IPS DF 19.7 (cell line): ENCODE measurements at regions not wholly inside any gene's neighbourhood (a gene's known extent, or its start where the extent isn't known, plus 50 kb on each side); places are given as distances from the start of the nearest gene placed in this dataset.

Experiments
- DNase-seq: peaks from one replicate; pipeline ENCODE4 v3.0.0-alpha.2; 2013; ENCODE audit warnings: low read depth, low spot score

DNA sequence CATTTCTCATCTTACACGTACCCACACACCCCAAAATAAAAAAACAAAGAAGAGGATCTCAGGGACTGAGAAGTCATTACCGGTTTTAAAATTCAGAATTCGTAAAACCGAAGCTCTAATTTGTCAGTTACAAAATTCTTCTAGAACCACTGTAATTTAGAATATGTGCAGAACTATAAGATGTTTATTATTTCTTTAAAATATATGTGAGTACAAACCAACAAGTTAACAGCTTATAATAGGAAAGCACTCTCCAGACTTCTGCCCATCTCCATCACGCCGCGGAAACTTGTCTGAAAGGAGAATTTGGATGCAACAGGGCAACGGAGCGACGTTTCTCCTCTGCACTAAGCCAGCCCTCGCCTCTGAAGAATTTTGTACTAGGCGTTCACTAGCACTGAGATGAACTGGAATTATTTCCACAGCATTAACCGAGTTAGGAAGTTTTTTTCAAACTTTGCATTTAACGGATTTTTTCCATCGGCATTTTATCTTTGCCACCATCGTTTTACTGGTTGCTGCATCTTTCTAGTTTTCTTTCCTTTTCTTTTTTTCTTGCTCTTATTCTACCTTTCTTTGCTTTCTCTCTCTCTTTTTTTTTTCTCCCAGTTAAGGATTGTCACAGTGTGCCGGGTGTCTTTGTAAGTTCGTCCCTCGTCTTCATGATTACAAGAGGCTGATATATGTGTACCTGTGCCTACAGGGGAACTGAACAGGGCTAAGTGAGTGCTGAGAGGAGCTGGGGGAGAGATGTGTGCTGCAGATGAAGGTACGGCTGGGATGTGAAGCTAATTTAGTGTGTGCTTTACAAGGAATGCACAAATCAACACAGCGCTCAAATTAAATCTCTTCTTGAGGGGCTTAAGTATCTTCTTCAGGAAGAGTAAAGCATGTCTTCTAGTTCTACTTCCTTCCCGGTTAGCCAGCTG, 295.9 kb upstream of the NFE2L3 start:
- DNase-seq, result no peak

GRCh38 chr7:25857376-25858067, 294.5 kb upstream of the NFE2L3 start:
- DNase-seq, result no peak

- DNase-seq, result no peak
Observed at GRCh38 chr7:25858200-25858524, 293.8 kb upstream of the NFE2L3 start.

- DNase-seq, result no peak
Observed at GRCh38 chr7:25858525-25859411, 293.2 kb upstream of the NFE2L3 start.

DNA sequence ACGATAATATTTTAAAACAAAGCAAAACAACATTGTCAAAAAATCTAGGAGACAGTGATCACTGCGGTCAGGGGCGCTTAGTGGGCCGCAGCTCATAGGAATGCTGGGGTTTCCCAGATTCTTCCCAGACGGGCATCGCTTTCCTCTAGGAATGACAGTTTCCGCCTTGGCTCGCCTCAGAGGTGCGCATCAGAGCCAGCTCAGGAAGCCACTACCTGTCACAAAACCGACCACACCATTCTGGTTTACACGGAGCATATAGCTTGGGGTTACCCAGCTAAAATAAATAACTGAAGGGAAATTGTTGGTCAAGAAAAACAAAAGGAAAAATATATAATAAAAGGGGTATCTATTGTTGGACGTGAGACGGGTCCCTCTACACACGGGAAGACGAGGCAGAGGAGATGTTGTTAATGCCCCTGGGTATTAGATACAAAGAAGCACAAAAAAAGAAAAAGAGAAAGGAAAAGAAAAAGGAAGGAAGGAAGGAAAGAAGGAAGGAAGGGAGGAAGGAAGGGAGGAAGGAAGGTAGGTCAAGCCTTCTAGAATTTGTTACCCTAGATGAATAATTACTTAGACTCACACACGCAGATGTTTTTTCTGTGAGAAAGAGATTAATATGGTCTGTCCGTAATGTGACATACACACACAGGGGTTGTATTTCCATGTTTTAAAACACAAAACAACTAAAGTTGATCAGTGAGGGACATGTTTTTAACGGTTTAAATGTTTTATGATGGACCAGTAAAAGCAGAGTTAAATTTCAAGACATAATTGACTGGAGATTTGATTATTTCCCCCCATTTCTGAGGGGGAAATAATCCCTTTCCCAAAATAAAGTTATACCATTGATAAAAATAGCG, 292.4 kb upstream of the NFE2L3 start:
- DNase-seq, result no peak

DNA sequence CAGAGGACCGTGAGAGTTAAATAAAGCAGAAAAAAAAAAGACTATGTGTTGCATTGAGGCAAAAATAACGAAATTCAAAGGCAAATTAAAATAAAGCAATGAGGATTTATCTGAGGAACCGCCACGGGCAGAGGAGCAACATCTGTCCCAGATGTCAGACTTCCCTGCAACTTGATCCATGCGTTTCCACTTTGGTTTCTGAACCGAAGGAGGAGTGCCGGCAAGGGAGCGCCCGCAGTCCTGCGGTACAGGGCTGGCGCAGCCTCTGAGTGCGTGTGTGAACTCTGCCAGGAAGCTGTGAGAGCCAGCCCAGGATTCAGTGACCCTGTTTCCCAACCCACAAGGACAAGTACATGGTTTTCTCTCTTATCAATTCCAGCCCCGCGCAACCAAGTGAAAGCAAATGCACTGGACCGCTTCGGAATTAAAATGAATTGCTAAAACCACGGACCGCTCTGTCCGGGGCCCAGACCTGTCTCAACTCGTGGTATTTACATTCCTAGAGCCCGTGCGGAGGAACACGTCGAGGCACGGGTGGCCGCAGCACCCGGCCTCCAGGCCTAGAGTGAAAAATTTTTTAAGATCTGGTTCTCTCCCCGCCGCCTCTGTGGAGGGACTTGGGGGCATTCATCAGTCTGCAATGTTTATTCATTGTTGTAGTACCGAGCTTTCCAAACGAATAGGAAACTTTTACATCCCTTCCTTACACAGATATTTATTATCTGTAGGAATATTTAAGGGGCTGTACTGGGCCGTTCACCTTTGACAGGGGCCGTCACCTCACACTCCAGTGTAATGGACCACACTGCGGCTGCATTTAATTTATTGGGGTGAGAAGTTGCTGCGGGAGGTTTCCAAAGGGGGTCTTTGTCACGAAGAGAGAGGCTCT, 291.5 kb upstream of the NFE2L3 start:
- DNase-seq, result no peak

- no peak for DNase-seq
Observed at GRCh38 chr7:25861164-25861496, 290.9 kb upstream of the NFE2L3 start.

DNA sequence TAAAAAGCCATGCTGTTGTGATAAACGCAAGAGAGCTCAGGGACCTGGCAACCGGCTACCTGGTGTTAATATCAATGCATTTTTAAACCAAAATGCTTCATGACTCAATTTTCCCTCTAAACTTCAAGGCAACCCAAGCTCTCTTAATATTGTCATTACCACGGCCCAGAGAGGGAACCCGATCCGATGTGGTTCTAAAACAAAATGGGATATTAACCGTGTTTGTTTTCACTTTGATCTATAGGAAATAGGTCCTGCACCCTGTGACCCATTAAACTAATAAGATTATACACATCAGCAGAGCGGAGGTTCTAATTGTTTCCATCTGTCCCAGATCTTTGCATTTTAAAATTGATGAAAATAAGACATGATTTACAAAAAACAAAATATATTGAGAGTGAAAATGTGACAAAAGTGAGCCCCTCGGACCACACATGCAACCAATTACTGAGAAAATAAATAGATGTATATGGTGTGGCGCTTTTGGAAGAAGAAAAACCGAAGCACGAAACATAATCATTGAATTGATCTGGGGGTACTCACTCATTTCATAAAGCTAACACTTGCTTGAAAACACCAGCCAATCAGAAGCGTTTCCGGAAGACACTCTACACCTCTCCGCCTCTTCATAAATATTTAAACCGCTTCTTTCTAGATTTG, 290.3 kb upstream of the NFE2L3 start:
- DNase-seq, result no peak

DNA sequence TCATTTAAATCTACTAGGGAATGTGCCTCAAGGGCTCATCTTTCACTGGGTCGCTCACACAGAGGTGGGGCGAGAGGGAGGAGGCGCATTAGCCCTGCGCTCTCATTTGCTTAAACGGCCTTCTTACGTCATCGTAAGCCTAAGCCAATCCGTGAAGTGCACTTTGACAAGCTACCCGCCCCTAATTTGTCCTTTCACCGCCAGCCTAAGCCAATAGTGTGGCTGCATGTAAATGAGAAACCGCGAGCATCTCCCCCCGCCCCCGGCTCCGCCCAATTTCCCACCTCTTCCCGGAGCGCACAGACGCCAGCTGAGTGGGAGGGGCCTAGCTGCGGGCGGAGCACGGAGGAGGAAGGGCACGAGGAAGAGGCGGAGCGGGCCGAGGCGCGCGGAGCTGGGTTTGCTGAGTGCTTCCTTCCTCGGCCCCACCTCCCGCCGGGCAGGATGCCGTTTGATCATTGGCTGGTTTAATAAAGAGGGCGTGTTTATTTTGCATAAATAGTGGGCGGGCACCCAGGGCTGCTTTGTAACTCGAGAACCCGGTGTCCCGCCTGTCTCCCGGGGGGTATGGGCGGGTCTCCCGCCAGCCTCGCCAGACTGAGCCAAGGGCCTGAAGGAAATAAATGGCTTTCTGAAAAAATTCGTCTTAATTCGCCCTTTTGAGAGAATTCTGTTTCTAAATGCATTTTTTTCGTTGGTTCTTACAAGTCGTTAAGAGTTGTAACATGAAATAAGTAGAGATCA, 289.6 kb upstream of the NFE2L3 start:
- DNase-seq, result peak; percentile 100

GRCh38 chr7:25863005-25863728, 288.8 kb upstream of the NFE2L3 start:
- no peak for DNase-seq

- DNase-seq, result no peak
Observed at GRCh38 chr7:25863729-25864110, 288.3 kb upstream of the NFE2L3 start.

DNA sequence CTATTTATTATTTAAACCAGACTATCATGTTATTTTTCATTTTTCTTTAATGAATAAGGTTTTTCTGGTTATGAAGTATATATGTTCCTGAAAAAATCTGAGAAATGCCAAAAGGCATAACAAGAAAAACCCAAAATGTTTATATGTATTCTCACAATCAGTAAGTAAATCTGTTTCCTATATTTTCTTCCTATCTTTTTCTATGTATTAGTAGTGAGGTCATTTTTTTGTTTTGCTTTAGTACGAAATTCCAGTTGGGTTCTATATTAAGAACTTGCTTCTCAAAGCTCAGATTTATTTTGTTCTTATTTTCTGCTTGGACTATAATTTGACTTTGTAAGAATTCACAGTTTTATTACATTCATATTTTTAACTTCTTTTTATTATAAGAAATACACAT, 287.5 kb upstream of the NFE2L3 start:
- DNase-seq, result no peak

DNA sequence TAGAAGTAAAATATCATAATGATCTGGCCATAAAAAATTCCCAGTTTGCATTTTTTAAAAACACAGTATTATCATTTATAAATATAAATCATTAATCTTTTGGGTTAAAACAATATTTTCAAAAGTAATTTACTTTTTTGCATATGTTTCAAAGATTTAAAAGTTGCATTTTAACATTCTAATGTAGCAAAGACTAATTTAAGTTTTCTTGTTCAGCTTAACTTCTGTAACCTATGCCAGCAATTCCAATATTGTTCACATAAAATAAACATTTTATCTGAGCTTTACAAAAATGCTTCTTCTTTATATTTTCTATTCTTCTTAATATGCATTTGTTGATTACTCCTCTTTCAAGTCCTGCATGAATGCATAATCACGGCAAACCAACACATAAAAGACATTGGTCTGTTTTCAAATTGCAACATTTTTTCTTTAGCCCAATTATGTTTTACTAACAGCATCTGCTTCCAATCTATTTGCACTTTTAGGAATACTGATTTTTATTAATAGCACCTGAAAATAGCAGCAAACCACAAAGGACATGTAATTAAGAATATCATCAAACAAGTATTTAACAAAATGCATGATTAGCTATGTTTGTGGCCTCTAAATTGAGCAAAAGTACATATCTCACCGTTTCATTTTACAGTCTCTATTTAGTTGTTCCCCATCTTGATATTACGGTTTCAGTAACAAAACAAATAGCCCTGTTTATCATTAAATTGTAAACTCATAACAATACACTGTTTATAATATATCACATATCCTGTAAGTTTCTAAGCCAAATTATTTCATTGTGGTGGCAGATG, 286.9 kb upstream of the NFE2L3 start:
- DNase-seq, result no peak

- DNase-seq, result no peak
Observed at GRCh38 chr7:25868509-25868908, 283.5 kb upstream of the NFE2L3 start.

DNA sequence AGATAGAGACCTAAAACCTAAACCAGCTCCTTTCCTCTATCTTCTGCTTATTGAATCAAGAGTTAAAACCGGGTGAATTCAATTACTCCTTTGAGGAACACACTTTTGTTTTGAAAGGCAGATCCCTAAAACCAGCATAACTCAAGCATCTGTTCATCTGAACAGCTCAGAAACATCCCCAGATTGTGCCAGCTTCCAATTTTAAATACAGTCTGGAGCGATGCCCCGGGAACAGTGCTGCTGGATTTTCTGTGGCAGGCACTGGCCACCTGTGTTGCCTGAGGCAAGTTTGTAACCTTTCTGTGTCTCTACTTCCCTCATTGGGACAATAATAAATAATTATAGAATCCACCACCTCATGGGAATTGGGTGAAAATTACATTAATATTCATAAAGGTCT, 281.4 kb upstream of the NFE2L3 start:
- no peak for DNase-seq

- no peak for DNase-seq
Observed at GRCh38 chr7:25876092-25876491, 275.9 kb upstream of the NFE2L3 start.
